Smooth muscle cell (in vitro differentiated cells): ENCODE measurements at regions not wholly inside any gene's neighbourhood (a gene's known extent, or its start where the extent isn't known, plus 50 kb on each side); places are given as distances from the start of the nearest gene placed in this dataset.

Experiments used
- DNase-seq: peaks from one replicate; lab custom pipeline; 2025; ENCODE audit not compliant: unreplicated experiment; lab: John Stamatoyannopoulos, UW
- H2AFZ ChIP-seq: fragments of 200-600 bp; sonication (generic); 2 replicates; pipeline ENCODE4 v1.6.0; 2016; ENCODE audit warnings: antibody characterized with exemption, low read depth, mild to moderate bottlenecking
- H3F3A ChIP-seq: fragments of 200-600 bp; sonication (generic); 2 replicates; pipeline ENCODE4 v1.6.0; 2017; ENCODE audit warnings: antibody characterized with exemption, low read depth
- H3K27ac ChIP-seq: fragments of 200-600 bp; sonication (generic); 2 replicates; pipeline ENCODE4 v1.5.1; 2016; ENCODE audit warnings: low read depth, mild to moderate bottlenecking
- H3K27me3 ChIP-seq: fragments of 200-600 bp; sonication (generic); 2 replicates; pipeline ENCODE4 v1.6.1; 2016; ENCODE audit warnings: low read depth, mild to moderate bottlenecking
- H3K36me3 ChIP-seq: fragments of 200-600 bp; sonication (generic); 2 replicates; pipeline ENCODE4 v1.5.1; 2016; ENCODE audit warnings: low read depth
- H3K4me1 ChIP-seq: fragments of 200-600 bp; sonication (generic); 2 replicates; pipeline ENCODE4 v1.5.1; 2016; ENCODE audit warnings: low read depth
- H3K4me2 ChIP-seq: fragments of 200-600 bp; sonication (generic); 2 replicates; pipeline ENCODE4 v1.6.0; 2016; ENCODE audit warnings: mild to moderate bottlenecking
- H3K4me3 ChIP-seq: fragments of 200-600 bp; sonication (generic); 2 replicates; pipeline ENCODE4 v1.5.1; 2016; ENCODE audit warnings: mild to moderate bottlenecking
- H3K79me2 ChIP-seq: fragments of 200-600 bp; sonication (generic); 2 replicates; pipeline ENCODE4 v1.6.0; 2016; ENCODE audit warnings: low read depth, mild to moderate bottlenecking
- H3K9ac ChIP-seq: fragments of 200-600 bp; sonication (generic); 2 replicates; pipeline ENCODE4 v1.6.0; 2016; ENCODE audit warnings: low read depth
- H3K9me3 ChIP-seq: fragments of 200-600 bp; sonication (generic); replicated peaks from 2 replicates; pipeline ENCODE4 v1.5.1; 2016; ENCODE audit warnings: low read depth
- H4K20me1 ChIP-seq: fragments of 200-600 bp; sonication (generic); 2 replicates; pipeline ENCODE4 v1.6.0; 2016; ENCODE audit warnings: low read depth
- WGBS: methylation state at CpG from one replicate; pipeline ENCODE4 v1.1.7; 2016; ENCODE audit warnings: low lambda C conversion rate; 5-methylcytosine and 5-hydroxymethylcytosine counted together
- TF ChIP-seq, protein P1 (sequence below): fragments of 200-600 bp; sonication (generic); IDR thresholded peaks from 2 replicates; pipeline ENCODE4 v1.5.1; 2017; ENCODE audit warnings: borderline replicate concordance, mild to moderate bottlenecking, antibody characterized with exemption; ENCODE audit not compliant: insufficient read depth, poor library complexity, severe bottlenecking

DNA sequence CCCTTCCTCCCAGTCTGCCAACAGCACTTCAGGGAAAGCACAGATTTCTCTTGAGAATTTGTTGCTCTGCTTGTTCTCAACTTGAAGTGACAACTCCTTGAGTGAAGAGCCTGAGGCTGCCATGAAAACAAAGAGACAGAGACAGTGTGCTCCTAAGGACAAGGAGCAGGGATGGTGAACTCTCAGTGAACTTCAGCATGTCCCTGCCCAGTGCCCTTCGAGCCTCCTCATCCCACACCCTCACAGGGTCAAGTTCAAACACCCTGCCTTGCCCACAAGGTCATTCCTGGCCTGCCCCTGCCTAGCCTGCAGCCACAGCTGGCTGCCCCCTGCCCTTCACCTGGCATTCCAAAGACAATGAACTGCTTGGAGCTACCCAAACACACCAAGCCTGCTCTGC, 343.5 kb upstream of the KLHL29 start:
- Histone ChIP-seq H3K27ac (no peak overlapping the region), H3K4me2 (no peak overlapping the region), H3K4me3 (no peak overlapping the region), H3K4me1 (no peaks in the 10 kb centered on the region), H2AFZ (no peak overlapping the region), H3K27me3 (no peaks in the 10 kb centered on the region), H3K9ac (no peak overlapping the region), H3K36me3 (no peaks in the 10 kb centered on the region), H3F3A (no peaks in the 10 kb centered on the region), H3K79me2 (no peaks in the 10 kb centered on the region), H3K9me3 (no peaks in the 10 kb centered on the region), H4K20me1 (no peaks in the 10 kb centered on the region)
- 67% methylated on average over 1 of the region's 1 CpG for WGBS
- TF ChIP-seq, protein P1, sequence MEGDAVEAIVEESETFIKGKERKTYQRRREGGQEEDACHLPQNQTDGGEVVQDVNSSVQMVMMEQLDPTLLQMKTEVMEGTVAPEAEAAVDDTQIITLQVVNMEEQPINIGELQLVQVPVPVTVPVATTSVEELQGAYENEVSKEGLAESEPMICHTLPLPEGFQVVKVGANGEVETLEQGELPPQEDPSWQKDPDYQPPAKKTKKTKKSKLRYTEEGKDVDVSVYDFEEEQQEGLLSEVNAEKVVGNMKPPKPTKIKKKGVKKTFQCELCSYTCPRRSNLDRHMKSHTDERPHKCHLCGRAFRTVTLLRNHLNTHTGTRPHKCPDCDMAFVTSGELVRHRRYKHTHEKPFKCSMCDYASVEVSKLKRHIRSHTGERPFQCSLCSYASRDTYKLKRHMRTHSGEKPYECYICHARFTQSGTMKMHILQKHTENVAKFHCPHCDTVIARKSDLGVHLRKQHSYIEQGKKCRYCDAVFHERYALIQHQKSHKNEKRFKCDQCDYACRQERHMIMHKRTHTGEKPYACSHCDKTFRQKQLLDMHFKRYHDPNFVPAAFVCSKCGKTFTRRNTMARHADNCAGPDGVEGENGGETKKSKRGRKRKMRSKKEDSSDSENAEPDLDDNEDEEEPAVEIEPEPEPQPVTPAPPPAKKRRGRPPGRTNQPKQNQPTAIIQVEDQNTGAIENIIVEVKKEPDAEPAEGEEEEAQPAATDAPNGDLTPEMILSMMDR, result no peak
- DNase-seq, result no peak

GRCh38 chr2:23042216-23042906, 342.6 kb upstream of the KLHL29 start:
- no peak overlapping the region for H3K9ac ChIP-seq
- no peaks in the 10 kb centered on the region for H3K36me3 ChIP-seq
- H3K27ac ChIP-seq, result peak overlapping the region; percentile 67
- H2AFZ ChIP-seq, result no peak overlapping the region
- no peaks in the 10 kb centered on the region for H3K4me1 ChIP-seq
- H3K27me3 ChIP-seq, result no peaks in the 10 kb centered on the region
- no peak for DNase-seq
- H3F3A ChIP-seq, result no peaks in the 10 kb centered on the region
- peak overlapping the region; percentile 25 for H3K4me2 ChIP-seq
- H4K20me1 ChIP-seq, result no peaks in the 10 kb centered on the region
- 36% methylated on average over 7 of the region's 7 CpGs for WGBS
- H3K79me2 ChIP-seq, result no peaks in the 10 kb centered on the region
- TF ChIP-seq, protein P1, result no peak
- no peaks in the 10 kb centered on the region for H3K9me3 ChIP-seq
- no peak overlapping the region for H3K4me3 ChIP-seq

DNA sequence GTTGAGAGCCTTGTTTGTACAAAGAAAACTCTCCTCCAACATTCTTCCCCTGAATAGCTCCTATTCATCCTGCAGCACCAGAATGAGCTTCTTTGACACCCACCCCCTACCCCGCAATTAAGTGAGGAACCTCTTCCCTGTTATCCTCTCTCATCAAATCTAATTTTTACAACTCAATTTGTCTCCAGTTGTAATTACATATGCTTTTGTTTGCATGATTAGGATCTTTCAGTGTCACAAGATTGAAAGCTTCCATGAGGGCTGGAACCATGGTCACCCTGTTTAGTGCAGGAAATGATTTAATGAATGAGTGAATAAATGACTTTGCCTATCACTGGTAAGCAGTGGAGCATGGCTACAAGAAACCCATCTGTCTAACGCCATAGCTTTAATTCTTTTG, 334.6 kb upstream of the KLHL29 start:
- H3F3A ChIP-seq, result no peaks in the 10 kb centered on the region
- H3K36me3 ChIP-seq, result no peaks in the 10 kb centered on the region
- H4K20me1 ChIP-seq, result no peaks in the 10 kb centered on the region
- no peak overlapping the region for H2AFZ ChIP-seq
- H3K79me2 ChIP-seq, result no peaks in the 10 kb centered on the region
- WGBS, result 88% methylated on average over 2 of the region's 2 CpGs
- peaks cover 4% of the 10 kb centered on the region for H3K4me1 ChIP-seq
- no peaks in the 10 kb centered on the region for H3K9me3 ChIP-seq
- H3K9ac ChIP-seq, result no peak overlapping the region
- H3K4me3 ChIP-seq, result no peak overlapping the region
- no peak for DNase-seq
- H3K27ac ChIP-seq, result no peak overlapping the region
- H3K4me2 ChIP-seq, result no peak overlapping the region
- TF ChIP-seq, protein P1, result no peak
- no peaks in the 10 kb centered on the region for H3K27me3 ChIP-seq

DNA sequence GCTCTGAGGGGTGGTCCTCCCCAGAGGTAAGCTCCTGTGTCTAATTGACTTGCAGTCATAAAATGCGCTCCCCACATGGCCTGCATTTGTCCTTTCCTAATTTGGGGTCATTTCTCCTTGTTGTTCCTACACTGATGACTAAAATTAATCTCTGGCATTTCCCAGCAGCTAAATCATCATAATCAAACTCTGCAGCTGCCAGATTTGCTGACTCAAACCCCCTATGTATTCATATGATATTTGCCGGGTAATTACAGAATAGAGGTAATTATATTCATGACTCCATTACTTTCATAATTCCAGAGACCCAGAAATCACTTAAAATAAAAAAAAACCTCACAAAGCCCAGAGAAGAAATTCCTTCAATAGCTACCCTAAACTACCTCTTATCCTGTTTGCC, 331.4 kb upstream of the KLHL29 start:
- no peaks in the 10 kb centered on the region for H3K9me3 ChIP-seq

More for the DNA sequence above, 331.4 kb upstream of the KLHL29 start:
- Histone ChIP-seq H3K36me3 (no peaks in the 10 kb centered on the region), H3K27ac (no peak overlapping the region), H3K27me3 (no peaks in the 10 kb centered on the region), H2AFZ (no peak overlapping the region), H3K9ac (no peak overlapping the region), H3K4me3 (no peak overlapping the region), H4K20me1 (no peaks in the 10 kb centered on the region), H3K4me1 (peaks cover 4% of the 10 kb centered on the region), H3K79me2 (no peaks in the 10 kb centered on the region), H3F3A (no peaks in the 10 kb centered on the region), H3K4me2 (no peak overlapping the region)
- WGBS, result 91% methylated on average over 2 of the region's 2 CpGs
- no peak for DNase-seq
- TF ChIP-seq, protein P1, result no peak
